BE2C (cell line): ENCODE measurements at regions not wholly inside any gene's neighbourhood (a gene's known extent, or its start where the extent isn't known, plus 50 kb on each side); places are given as distances from the start of the nearest gene placed in this dataset.

Experiments used
- DNase-seq: peaks from one replicate; pipeline ENCODE4 v3.0.0-alpha.2; 2020
- H3K27me3 ChIP-seq: fragments of 250-450 bp; sonication (Bioruptor Pico); 2 replicates; pipeline ENCODE4 v1.5.1; 2020; ENCODE audit warnings: mild to moderate bottlenecking
- H3K36me3 ChIP-seq: fragments of 250-450 bp; sonication (Bioruptor Pico); 2 replicates; pipeline ENCODE4 v1.5.1; 2020; ENCODE audit warnings: mild to moderate bottlenecking
- H3K4me1 ChIP-seq: fragments of 250-450 bp; sonication (Bioruptor Pico); 2 replicates; pipeline ENCODE4 v1.5.1; 2020
- H3K4me3 ChIP-seq: 2 replicates; pipeline ENCODE4 v1.5.1; 2011; ENCODE audit warnings: low read depth, low read length
- H3K9me3 ChIP-seq: fragments of 250-450 bp; sonication (Bioruptor Pico); 2 replicates; pipeline ENCODE4 v1.5.1; 2020
- TF ChIP-seq, protein P1 (sequence below): IDR thresholded peaks from 2 replicates; pipeline ENCODE4 v1.5.1; 2012; ENCODE audit warnings: mild to moderate bottlenecking, low read depth, low read length

DNA sequence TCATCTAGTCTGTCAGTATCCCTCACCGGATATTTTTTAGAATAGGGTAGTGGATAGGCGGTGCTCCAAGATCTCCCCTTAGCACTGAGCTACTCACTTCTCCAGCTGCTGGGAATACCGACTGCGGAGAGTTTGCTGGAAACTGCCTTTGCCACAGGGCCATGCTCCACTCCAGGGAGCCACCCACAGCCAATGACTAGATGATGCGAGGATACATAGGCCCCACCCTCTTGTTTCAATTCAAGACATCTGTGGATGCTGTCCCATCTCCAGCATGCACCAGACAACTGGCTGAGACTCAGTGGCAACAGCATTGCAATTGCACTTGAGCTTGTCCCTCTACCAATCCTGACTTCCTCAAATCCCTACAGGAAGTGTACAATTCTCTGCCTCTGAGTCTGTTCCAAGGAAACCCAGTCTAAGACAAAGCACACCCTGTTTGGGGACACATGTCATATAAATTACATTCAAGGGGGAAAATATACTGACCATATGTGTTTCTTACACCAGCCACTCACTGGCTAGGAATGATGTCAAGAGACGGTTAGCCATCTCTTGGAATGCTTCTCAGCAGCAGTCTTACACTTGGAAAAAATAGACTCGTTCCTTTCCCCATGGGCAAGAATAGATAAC lies 312.6 kb upstream of the KIF2A start:
- Histone ChIP-seq H3K4me1 (no peaks in the 10 kb centered on the region), H3K36me3 (no peaks in the 10 kb centered on the region), H3K4me3 (no peak overlapping the region), H3K27me3 (peaks cover 5% of the 10 kb centered on the region), H3K9me3 (no peaks in the 10 kb centered on the region)
- DNase-seq: no peak
- TF ChIP-seq, protein P1, sequence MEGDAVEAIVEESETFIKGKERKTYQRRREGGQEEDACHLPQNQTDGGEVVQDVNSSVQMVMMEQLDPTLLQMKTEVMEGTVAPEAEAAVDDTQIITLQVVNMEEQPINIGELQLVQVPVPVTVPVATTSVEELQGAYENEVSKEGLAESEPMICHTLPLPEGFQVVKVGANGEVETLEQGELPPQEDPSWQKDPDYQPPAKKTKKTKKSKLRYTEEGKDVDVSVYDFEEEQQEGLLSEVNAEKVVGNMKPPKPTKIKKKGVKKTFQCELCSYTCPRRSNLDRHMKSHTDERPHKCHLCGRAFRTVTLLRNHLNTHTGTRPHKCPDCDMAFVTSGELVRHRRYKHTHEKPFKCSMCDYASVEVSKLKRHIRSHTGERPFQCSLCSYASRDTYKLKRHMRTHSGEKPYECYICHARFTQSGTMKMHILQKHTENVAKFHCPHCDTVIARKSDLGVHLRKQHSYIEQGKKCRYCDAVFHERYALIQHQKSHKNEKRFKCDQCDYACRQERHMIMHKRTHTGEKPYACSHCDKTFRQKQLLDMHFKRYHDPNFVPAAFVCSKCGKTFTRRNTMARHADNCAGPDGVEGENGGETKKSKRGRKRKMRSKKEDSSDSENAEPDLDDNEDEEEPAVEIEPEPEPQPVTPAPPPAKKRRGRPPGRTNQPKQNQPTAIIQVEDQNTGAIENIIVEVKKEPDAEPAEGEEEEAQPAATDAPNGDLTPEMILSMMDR: no peak

DNA sequence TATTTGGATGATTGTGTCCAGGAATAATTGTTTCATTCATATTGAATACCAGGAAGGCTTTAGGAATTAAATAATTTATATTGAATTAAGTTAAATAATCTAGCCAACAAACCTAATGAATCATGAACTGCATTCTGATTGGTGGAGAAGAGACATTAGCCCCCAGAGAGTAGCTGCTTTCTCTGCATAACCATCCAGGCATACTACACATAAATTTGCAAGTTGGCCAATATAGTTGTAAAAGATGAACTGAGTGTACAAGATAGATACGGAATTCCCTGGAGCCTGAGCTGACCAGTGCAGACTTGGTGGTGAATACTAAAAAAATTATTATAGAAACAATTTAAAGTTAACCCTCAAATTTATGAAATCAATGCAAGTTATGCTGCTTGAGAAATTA lies 311.8 kb upstream of the KIF2A start:
- TF ChIP-seq, protein P1: no peak
- Histone ChIP-seq H3K27me3 (peaks cover 5% of the 10 kb centered on the region), H3K36me3 (no peaks in the 10 kb centered on the region), H3K4me3 (no peak overlapping the region), H3K9me3 (no peaks in the 10 kb centered on the region), H3K4me1 (no peaks in the 10 kb centered on the region)
- no peak for DNase-seq

DNA sequence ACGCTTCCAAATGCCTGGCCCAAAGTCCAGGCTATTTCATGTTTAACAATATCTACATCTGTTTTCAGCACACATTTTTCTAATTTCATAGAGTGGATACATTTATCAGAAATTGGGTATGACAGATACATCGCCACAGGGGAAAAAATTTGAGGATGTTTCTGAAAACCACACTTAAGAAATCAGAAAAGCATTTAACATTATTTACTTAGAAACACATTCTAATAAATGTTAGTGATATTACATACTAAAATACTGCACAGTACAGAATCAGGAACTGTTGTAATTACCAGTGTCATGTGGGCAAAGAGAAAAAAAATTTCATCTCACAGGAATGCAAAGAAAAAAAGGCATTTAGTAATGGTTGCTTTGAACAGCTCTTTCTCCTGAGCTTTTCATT lies 310.5 kb upstream of the KIF2A start:
- H3K36me3 ChIP-seq: no peaks in the 10 kb centered on the region
- peaks cover 5% of the 10 kb centered on the region for H3K27me3 ChIP-seq
- H3K4me3 ChIP-seq: no peak overlapping the region
- TF ChIP-seq, protein P1: no peak
- H3K9me3 ChIP-seq: no peaks in the 10 kb centered on the region
- no peaks in the 10 kb centered on the region for H3K4me1 ChIP-seq
- DNase-seq: no peak

DNA sequence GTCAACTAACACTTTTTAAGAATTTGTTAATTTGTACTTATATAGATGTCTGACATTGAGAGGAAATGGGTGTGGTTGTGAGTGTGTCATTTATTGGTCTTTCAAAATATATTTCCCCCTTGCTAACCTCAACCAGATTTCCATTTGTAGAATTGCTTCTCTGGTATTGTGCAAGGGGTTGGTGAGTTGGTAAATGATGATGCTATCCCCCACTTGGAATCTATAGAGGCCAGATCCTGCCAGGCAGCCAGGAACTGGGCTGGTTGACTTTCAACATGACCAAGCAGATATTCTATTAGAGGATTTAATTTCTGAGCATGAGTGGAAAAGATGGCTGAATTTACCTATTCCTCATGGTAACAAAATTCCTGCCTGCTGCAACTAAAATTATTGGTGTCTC lies 306.6 kb upstream of the KIF2A start:
- Histone ChIP-seq H3K9me3 (no peaks in the 10 kb centered on the region), H3K4me1 (no peaks in the 10 kb centered on the region), H3K27me3 (peaks cover 8% of the 10 kb centered on the region; the same call in 1 of the 2 replicates), H3K4me3 (no peak overlapping the region), H3K36me3 (no peaks in the 10 kb centered on the region)
- TF ChIP-seq, protein P1: no peak
- DNase-seq: no peak

DNA sequence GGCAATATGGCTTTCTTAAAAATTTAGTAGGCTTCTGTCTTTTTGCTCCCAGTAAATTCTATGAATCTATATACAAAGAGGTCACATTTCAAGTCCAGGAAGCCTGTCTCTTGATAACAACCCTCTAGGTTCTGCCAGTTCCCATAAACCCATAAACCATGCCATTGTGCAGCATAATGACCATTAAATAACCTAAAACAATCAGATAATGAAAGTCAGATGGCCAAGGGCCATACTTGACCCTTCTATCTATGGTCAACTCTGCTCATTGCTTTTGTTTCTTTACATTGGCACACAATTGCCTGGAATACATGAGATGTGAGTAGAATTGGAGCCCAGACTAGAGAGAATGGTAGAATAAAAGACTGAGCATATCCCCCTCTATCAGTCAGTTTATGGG lies 305.4 kb upstream of the KIF2A start:
- DNase-seq: no peak
- Histone ChIP-seq H3K36me3 (no peaks in the 10 kb centered on the region), H3K4me3 (no peak overlapping the region), H3K27me3 (peaks cover 4% of the 10 kb centered on the region; the same call in 1 of the 2 replicates), H3K9me3 (no peaks in the 10 kb centered on the region), H3K4me1 (no peaks in the 10 kb centered on the region)
- TF ChIP-seq, protein P1: no peak

DNA sequence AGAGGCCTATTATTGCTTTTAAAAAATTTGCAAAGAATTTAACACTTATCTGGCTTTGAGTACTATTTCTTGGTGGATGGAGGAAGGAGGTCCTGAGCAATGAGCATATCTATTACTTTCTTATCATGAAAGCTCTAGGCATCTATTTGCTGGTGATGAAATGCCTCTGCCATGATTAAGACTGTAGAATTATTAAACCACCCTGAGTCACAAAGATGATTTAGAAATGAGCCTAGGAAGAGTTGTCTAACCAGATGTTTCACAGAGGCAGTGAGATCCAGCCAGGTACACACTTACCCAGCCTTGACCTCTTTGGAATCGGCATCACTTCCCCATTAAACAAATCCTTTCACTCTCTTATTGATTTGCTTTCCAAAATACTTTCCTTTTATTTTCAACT lies 304.4 kb upstream of the KIF2A start:
- Histone ChIP-seq H3K36me3 (no peaks in the 10 kb centered on the region), H3K4me3 (no peak overlapping the region), H3K27me3 (peaks cover 4% of the 10 kb centered on the region; the same call in 1 of the 2 replicates), H3K4me1 (no peaks in the 10 kb centered on the region), H3K9me3 (no peaks in the 10 kb centered on the region)
- no peak for DNase-seq
- TF ChIP-seq, protein P1: no peak
